NCI-H82 (cell line): ENCODE measurements at regions not wholly inside any gene's neighbourhood (a gene's known extent, or its start where the extent isn't known, plus 50 kb on each side); places are given as distances from the start of the nearest gene placed in this dataset.

Source experiments
- DNase-seq: peaks from one replicate; lab custom pipeline; 2025; lab: John Stamatoyannopoulos, UW

DNA sequence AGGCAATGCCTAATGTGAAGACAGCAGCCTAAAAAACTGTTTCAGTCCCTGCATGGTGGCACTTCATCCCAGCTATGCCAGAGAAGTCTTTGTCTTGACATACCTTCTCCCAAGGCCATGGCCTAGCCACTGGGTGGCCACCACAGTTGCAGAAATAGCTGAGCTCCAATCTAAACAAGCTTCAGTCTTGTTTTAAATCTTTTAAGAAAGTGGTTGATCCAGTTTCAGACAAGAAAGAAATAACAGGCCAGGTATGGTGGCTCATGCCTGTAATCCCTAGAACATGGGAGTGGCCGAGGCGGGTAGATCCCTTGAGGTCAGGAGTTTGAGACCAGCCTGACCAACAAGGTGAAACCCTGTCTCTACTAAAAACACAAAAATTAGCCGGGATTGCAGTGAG lies 600.0 kb upstream of the PLXNA2 start:
- DNase-seq, result no peak

DNA sequence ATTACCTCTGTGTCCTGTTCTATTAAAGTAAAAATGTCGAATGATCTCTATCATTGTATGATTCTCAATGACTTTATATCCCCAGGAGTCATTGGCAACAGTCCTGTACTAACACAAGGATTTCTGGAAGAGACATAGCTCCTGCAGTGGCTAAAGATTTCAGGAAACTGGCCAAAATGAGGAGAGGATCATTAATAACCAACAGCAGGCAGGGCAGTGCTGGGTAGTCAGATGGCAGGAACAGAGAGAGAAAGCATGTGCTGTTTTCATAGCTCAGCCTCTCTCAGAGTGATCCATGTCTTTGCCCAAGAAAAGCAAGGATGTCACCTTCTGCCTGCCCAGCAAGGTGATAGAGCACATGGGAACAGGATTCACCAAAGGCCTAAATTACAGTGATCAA lies 604.7 kb upstream of the PLXNA2 start:
- DNase-seq, result no peak

DNA sequence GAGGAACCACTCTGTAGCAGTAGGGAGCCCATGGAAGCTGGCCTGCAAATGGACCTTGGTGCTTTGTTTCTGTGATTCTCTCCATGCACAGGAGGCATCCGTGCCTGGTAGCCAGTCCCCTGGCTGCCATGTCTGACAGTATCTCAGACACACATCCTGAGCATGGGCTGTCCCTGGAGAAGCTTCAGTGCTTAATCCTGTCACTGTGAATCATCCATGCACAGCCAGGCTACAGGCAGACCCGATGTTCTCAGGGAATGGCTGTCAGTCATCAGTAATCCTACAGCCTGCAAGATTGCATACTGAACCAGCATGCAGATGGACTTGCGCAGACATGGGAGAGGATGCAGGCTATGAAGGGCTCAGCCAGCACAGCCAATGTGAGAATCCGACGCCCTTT lies 606.3 kb upstream of the PLXNA2 start:
- peak; percentile 82 for DNase-seq

DNA sequence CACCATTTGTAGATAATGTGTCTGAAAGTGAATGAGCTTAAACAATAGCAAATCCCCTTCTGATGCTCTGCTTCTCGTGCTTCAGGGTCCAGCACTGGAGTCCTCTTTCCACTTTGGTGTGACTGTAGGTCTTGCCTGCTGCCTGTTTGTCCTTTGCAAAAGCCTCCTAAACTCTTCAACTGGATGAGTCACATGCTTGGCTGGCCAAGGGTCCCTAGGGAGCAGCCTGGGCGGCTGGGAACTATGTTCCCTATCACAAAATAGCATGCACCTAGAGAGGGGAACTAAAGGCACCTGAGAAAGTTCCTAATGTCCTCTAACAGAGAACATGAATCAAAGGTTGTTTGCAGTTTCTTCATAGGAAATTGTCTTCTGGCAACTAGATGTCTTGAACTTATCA lies 607.2 kb upstream of the PLXNA2 start:
- DNase-seq, result peak; percentile 17

DNA sequence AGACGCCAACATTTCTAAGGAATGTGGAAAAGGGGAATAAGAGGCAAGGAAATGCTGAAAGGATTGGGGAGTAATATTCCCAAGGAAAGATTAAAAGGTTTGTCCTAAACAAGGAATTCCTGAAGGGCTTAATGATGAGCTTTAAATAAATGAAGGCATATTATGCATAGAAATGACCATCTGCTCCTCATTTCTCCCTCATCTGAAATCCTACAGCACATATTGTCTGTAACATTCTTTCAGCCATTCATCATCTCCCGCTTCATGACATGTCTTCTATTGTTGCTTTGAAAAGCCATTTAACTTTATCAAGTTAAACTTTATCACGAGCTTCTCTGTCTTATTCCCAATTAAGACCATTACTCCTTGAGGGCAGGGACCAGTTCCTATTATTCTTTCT lies 608.7 kb upstream of the PLXNA2 start:
- DNase-seq, result no peak

DNA sequence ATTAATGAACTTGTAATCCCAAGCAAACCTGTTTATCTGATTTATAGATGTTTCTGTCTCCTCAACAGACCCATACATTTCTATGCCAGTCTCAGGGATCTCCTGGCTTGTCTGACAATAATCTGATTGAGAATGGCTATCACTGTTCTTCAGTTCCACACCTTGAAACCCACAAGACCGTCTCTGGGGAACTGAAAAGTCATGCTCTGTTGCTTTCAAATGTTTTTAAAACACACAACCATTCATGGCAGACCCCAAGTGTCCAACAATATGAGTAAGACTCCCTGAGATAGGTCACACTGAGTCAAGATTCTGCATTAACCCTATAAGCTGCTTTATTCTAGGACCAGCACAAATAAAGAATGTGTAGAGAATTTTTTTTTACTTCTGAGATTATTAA lies 611.2 kb upstream of the PLXNA2 start:
- peak; percentile 21 for DNase-seq

DNA sequence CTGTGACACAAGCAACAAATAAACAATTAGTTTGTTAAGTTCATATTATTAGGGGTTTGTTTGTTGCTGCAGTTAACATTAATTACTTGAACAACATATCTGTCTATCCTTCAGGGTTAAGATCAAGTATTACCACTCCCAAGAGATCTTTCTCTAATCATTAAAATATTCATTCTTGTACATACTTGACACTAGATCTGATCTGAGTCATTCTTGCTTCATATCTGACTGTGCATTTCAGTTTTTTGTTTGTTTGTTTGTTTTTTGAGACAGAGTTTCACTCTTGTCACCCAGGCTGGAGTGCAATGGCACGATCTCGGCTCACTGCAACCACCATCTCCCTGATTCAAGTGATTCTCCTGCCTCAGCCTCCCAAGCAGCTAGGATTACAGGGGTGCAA lies 613.3 kb upstream of the PLXNA2 start:
- no peak for DNase-seq

DNA sequence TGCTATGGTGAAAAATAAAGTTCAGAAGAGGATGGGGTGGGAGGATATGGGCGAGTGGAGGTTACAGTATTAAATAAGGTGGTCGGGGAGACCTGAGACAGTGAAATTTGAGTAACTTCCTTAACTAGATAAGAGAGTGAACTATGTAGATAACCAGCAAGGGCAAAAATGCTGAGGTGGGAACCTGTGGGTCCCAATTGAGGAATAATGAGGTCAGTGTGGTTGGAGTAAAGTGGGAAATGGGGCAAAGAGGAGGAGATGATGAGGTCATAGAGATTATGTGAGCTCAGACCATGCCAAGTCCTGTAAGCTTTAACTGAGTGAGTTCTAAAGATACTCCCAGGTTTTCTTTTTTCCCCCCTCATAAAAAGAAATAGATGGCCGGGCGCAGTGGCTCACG lies 614.6 kb upstream of the PLXNA2 start:
- DNase-seq, result no peak

DNA sequence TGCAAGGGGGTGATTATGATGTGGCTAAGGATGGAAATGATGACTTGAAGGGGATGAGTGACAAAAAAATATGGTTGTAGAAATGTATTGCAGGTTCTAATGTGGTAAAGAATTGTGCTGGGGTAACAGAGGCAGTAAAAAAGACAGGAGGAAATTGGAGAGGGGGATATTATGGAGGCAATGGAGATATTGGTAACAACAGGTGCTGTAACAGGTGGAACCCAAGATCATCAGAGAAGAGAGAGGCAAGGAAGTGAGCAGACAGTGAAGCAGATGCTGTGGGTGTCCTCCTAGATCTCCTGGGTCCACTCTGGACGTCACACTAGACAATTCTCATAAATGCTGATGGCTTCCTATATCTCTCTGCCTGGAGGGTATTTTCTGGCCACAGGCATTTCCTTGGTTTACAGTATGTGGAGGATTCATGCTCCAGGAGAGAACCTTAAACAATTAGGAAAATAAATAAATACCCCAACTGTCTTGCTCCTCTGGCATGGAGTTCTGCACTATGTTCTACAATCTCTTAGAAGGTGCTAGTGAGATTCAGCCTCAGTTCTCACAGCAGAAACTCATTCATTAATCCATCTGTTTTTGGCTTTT lies 620.3 kb upstream of the PLXNA2 start:
- DNase-seq, result no peak

DNA sequence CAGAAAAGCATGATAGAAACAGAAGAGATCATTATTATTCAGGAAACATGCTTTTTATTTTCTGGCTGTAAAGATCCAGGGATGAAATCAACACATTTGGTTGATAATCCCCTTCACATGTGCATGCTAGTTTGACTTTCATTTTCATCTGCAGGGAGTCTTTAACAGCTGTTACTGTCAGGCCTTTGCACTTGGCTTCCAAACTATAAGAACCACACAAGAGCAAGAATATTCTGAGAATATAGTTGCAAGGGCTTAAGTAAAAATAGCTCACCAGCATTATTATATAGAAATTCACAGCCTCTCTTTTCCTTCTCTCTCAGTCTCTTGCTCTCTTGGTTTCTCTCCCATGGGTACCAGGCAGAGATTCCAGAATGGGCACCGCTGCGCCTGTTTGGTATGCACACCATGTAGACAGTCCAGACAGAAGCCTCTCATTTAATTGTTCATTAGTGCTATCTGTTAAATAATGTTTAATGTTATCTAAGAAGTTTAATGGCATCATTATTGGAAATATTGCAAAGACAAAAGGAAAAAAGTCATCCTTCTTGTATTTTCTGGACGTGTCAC lies 622.3 kb upstream of the PLXNA2 start:
- DNase-seq, result no peak

DNA sequence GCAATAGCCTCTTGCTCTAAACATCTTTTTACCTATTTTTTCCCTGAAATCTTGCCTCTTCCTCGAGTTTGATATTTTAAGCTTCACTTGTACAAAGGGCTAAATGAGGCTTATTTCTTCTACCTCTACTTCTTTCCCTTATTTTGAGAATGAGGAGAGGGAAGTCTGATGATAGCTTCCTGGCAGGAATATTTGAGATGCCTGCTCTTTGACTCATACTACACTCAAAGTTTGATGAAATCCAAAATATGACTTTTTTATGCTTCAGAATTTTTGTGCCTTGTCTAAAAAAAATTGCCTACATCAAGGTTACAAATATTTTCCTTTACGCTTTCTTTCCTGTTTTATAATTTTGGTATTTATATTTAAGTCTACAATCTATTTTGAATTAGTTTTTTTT lies 624.4 kb upstream of the PLXNA2 start:
- no peak for DNase-seq

DNA sequence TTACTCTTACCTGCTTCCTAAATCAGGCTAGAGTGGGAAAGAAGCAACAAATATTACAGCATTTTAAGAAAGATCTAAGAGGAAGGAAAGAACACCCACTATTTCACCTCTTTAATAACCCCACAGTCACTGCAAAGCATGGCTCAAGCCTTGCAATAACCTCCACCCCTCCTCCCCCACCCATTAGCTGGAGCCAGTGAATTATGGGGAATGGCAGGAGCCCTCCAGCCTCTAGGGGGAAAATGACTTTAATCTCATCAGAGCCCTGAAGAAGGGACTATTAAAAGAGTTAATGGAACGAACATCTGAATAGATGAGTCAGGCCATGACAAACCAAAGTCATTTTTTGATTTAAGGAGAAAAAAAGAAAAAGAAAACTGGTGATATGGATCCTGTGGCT lies 630.7 kb upstream of the PLXNA2 start:
- peak; percentile 80 for DNase-seq

DNA sequence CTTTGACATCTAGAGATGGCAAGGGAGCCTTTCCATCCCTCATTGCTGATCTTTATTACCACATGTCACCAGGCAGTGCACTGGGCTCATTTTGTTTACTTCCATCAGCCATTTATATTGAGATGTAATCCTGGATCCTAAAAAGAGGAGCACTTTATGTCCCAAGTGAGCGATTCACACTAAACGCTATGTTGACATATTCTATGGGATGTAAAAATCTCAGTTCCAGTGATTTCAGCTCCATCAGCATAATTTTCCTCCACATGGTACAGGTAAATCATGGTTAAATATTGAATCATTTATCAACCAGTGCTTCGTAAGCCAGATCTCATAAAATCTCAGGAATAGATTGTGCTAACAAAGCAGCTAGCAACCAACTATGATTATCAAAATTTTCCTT lies 634.8 kb upstream of the PLXNA2 start:
- no peak for DNase-seq

DNA sequence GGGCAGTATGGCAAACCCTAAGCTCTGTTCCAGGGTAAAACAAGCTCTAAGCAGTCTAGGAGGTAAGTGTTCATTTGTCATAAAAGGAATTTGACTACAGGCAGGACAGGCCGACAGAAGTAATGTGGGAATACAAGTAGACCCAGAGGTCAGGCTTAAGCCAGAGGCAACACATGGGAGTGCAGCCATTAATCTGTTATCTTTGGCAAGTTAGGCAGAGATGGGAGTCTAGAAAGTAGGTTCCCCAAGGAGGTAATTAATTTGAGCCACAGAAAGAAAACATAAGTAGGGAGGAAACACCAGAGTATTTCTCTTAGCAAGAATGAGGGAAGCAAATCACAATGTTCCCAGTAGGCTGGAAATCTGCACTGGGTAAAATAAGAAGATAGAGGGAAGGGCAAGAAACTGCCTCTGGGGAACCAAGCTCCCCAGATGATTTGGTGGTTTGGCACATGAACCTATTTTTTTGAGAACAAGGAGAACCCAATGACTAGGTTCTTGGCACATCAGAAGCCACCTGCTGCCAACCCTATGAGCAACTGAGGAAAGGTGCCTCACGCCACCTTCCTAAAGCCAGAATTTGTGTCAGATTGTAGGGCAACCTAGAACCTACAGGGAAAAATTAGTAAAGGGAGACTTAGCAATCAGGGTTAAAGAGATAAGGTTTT lies 636.4 kb upstream of the PLXNA2 start:
- peak; percentile 39 for DNase-seq

DNA sequence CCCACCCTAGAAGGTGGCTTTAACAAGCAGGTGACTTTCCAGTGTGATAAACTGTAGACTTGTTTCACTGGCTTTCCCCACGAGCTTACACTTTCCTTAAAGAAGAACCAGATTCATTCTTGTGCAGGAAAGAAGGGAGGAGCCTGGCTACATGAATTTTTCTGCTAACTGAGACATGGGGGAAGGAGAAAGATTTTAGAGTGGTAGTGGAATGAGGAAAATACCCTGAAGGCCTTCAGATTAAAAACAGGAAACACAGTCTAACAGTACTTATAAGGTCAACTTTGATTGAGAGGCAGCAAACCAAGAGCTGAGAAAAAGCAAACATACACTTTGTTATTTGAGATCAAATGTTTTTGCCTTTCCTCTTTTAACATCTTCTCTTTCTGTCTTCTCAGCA lies 640.9 kb upstream of the PLXNA2 start:
- no peak for DNase-seq

DNA sequence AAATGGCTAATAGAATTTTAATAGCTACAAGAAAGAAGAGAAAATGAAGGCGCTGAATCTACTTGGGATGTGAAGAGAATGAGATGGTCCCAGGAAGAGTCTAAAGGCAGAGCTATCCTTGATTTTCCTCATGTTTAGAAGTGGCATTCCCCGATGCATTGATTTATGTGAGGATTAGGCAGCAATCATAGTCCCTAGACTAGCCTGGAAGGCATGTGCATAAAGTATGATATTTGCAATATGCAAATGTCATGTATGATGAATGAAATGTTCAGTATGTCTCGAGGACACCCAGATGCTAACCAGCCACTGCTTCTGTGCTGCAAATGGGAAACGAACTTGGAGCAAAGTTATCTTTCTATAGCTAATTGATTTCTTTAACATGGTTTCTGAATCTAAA lies 641.5 kb upstream of the PLXNA2 start:
- no peak for DNase-seq

DNA sequence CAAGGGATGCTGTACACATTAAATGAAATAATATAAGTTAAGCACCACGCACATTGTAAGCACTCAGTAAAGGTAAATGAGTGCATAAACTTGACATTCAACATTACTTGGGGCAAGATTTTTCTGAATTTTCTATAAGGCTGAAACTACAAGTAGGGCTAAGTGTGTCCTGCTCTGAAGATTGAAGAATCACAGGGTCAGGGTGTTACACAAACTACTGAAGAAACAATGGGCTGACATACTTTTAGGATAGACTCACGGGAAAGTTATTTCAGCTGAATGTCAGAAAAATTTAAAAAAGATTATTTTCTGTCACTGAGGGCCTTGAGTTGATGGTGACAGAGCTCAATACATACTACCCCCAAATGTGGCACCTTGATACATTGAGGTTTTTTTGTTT lies 644.2 kb upstream of the PLXNA2 start:
- no peak for DNase-seq

DNA sequence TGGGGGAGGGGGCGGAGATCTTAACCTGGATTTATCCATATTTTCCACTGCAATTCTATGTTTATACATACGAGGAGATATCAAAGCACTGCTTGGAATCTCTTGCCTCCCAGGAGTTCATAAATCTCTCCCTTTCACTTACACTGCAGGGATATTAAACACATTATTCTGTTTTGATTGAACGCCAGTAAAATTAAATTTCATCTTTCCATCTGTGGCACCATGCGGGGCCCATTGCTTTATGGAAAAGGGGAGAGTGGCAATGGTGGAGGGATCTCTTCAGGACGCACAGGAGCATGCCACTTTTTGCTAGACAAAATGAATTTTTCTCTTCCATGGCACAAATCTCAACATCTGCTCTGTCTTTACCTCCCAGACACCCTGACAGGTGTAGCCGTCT lies 648.0 kb upstream of the PLXNA2 start:
- no peak for DNase-seq

DNA sequence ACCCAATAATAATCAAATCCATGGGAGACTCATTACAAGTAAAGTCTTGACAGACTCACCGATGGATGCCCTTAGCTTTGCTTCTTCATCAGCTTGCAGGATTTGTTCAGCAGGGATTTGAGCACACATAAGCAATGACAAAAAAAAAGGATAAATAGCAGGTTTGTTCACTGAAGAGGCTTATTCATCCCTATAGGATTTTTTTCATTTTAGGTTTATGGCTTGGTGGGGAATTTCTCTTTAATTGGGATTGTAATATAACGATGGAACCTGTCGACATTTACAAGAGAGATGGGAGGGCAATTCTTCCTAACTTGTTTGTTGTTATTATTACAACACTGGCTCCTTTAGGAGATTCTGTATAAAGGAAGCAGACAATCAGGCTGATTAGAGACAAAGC lies 649.1 kb upstream of the PLXNA2 start:
- peak; percentile 54 for DNase-seq

DNA sequence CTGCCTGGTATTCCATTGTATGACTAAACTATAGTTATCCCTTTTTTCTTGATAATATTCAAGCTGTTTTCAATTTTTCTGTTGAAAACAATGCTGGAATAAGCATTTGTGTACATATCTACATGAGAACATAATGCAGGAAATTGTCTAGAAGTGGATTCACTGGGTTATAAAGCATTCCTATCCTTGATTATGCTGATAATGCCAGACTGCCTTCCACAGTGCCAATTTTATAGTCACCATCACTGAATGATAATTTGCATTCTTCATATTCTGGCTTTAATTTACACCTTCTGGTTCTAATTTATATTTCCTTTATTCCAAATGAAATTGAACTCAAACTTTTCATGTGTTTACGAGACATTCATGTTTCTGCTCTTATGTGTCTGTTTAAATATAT lies 651.0 kb upstream of the PLXNA2 start:
- no peak for DNase-seq

DNA sequence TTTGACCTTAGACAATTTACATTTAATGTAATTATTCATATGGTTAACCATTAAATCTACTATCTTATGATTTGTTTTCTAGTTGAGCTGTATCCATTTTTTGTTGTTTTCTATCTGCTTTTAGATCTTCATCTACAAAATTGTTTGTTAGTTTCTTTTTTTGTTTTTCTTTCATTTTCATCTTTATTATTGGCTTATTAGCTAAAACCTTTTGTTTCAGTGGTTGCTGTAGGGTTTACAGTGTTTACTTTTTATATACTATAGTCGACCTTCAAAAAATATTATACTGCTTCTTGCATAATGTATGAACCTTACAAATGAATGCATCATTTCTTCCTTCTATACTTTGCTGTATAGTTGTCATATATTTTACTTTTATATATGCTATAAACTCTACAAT lies 651.6 kb upstream of the PLXNA2 start:
- no peak for DNase-seq

DNA sequence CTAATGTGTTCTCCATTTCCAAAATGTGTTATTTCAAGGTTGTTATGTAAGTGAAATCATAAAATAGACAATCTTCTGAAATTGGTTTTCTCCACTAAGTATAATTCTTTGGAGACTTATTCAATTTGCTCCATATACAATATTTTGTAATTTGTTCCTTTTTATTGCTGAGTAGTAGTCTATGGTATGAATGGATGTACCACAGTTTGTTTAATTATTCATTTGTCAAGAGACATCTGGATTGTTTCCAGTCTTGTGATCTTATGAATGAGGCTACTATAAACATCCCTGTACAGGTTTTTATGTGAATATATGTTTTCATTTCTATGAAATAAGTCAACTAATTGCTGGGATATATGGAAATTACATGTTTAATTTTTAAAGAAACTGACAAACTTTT lies 652.6 kb upstream of the PLXNA2 start:
- DNase-seq, result no peak

DNA sequence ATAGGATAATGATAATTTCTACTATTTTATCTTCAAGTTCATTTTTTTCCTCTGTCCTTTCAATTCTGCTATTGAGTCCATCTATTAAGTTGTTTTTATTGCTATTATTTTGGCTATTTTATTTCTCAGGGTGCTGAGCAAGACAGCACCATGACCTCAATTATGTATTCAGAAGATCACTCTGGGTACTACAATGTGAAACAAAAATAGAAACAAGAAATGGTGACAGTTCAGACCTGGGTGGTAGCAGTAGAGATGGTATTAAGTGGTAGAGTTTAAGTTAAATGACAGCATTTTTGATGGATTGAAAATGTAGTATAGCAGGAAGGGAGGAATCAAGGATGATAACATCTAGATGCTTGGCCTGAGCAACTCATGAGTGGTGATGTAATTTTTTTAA lies 655.3 kb upstream of the PLXNA2 start:
- no peak for DNase-seq
